IPS-11a (cell line): ENCODE measurements at regions not wholly inside any gene's neighbourhood (a gene's known extent, or its start where the extent isn't known, plus 50 kb on each side); places are given as distances from the start of the nearest gene placed in this dataset.
A peak's percentile ranks its signal among the peaks of the same experiment; 100 is the strongest.

Source experiments
- H3K4me3 ChIP-seq: one replicate; pipeline ENCODE4 v1.5.1; 2013; ENCODE audit warnings: low read depth, low read length, control low read depth

GRCh38 chr6:29999416-29999815 is 57.1 kb downstream of the HLA-A start:
- no peak overlapping the region for H3K4me3 ChIP-seq

GRCh38 chr6:30000156-30000791 is 57.9 kb downstream of the HLA-A start:
- H3K4me3 ChIP-seq: no peak overlapping the region

- H3K4me3 ChIP-seq: no peak overlapping the region
Observed at GRCh38 chr6:30002871-30003270, 58.2 kb upstream of the POLR1H start.

GRCh38 chr6:30005482-30005881 is 55.6 kb upstream of the POLR1H start:
- no peak overlapping the region for H3K4me3 ChIP-seq

GRCh38 chr6:30006170-30007131 is 54.6 kb upstream of the POLR1H start:
- H3K4me3 ChIP-seq: peak overlapping the region; percentile 51

- peak overlapping the region; percentile 51 for H3K4me3 ChIP-seq
Observed at GRCh38 chr6:30007132-30007764, 53.8 kb upstream of the POLR1H start.

GRCh38 chr6:30009113-30009512 is 52.0 kb upstream of the POLR1H start:
- H3K4me3 ChIP-seq: no peak overlapping the region
